ENCODE measurements at regions not wholly inside any gene's neighbourhood (a gene's known extent, or its start where the extent isn't known, plus 50 kb on each side); places are given as distances from the start of the nearest gene placed in this dataset.

DNA sequence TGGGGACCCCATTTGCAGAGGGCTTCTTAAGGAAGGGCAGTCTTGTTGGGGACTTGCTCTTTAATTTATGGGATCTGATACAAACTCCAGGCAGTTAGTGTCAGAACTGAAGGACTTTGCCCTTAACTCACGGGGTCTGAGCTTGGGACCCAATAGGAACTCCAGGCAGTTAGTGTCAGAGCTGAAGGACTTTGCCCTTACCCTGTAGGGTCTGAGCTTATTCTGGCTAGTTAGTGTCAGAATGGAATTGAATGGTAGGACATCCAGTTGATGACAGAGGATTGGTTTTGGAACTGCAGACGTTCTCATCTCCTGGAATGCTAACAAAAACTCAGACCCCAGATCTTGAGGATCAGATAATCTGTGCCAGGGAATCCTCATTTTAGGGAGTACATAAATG, 256.9 kb upstream of the COPS8 start:
- TF ChIP-seq, protein P1, sequence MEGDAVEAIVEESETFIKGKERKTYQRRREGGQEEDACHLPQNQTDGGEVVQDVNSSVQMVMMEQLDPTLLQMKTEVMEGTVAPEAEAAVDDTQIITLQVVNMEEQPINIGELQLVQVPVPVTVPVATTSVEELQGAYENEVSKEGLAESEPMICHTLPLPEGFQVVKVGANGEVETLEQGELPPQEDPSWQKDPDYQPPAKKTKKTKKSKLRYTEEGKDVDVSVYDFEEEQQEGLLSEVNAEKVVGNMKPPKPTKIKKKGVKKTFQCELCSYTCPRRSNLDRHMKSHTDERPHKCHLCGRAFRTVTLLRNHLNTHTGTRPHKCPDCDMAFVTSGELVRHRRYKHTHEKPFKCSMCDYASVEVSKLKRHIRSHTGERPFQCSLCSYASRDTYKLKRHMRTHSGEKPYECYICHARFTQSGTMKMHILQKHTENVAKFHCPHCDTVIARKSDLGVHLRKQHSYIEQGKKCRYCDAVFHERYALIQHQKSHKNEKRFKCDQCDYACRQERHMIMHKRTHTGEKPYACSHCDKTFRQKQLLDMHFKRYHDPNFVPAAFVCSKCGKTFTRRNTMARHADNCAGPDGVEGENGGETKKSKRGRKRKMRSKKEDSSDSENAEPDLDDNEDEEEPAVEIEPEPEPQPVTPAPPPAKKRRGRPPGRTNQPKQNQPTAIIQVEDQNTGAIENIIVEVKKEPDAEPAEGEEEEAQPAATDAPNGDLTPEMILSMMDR (IDR thresholded peaks at IDR 0.05; ENCODE audit: low read length), result no peak
- TF ChIP-seq EZH2 (optimal IDR thresholded peaks at IDR 0.05; ENCODE audit: low read depth, low read length), result no peak
